K562 (cell line): ENCODE measurements at regions not wholly inside any gene's neighbourhood (a gene's known extent, or its start where the extent isn't known, plus 50 kb on each side); places are given as distances from the start of the nearest gene placed in this dataset.

Experiments used
- ATAC-seq: fragments of 200-7000 bp; cut with Tn5 transposase; 3 replicates; pipeline ENCODE4 v1.9.1; 2020; ENCODE audit warnings: moderate library complexity
- BruUV-seq: library from RNA; stranded (reverse); fragments of 400-500 nt; replicated peaks from 2 replicates; lab custom pipeline; 2021; lab: Mats Ljungman, UMichigan
- CTCF ChIA-PET: fragments of 300-600 bp; formaldehyde crosslinking; extraction: SDS; loops from one replicate; lab custom pipeline; 2021; ENCODE audit warnings: low intra/inter-chr PET ratio; lab: Yijun Ruan, JAX
- POLR2A ChIA-PET: fragments of 300-600, 350-650 bp; sonication (Branson Sonifier 250); formaldehyde crosslinking; extraction: SDS; loops from one replicate; lab custom pipeline; 2021; ENCODE audit warnings: antibody characterized with exemption, inconsistent platforms; lab: Yijun Ruan, JAX
- DNase-seq, 4 experiments: peaks; one replicate each; pipeline versions ENCODE4 v3.0.0 to v3.0.0-alpha.2; 2011 to 2018; ENCODE audit warnings: low spot score in 3 of 4, mixed read lengths in 3 of 4; ENCODE audit errors: extremely low read depth in 1 of 4
- FAIRE-seq: peaks from 2 replicates; lab custom pipeline; 2011; peaks lifted over from hg19 to GRCh38; lab: Jason Lieb, UNC
- H2AFZ ChIP-seq: 2 replicates; pipeline ENCODE4 v1.6.0; 2011; ENCODE audit warnings: low read depth, low read length, control low read depth, inconsistent platforms
- H3K27ac ChIP-seq: fragments of 200-600 bp; 3 replicates; pipeline ENCODE4 v1.8.0; 2011; ENCODE audit warnings: low read depth, mild to moderate bottlenecking, control low read depth, inconsistent platforms, low read length, moderate library complexity, mixed read lengths; ENCODE audit errors: extremely low read depth
- H3K27me3 ChIP-seq, 2 experiments: fragments of 300-600 bp in 1 of 2; 2 replicates in 1 of 2; 3 replicates in 1 of 2; pipeline versions ENCODE4 v1.6.0 to v1.8.0; 2011; ENCODE audit warnings: inconsistent platforms in 2 of 2, low read length in 2 of 2, mild to moderate bottlenecking in 1 of 2, mixed read lengths in 1 of 2, moderate library complexity in 1 of 2; ENCODE audit not compliant: control insufficient read depth in 2 of 2, insufficient read depth in 2 of 2
- H3K36me3 ChIP-seq: fragments of 300-600 bp; 3 replicates; pipeline ENCODE4 v1.8.0; 2011; ENCODE audit warnings: mild to moderate bottlenecking, low read length, inconsistent platforms; ENCODE audit not compliant: control insufficient read depth, insufficient read depth
- H3K4me1 ChIP-seq, 2 experiments: fragments of 200-600 bp in 1 of 2; replicated peaks in 1 of 2; 2 replicates in 1 of 2; 3 replicates in 1 of 2; pipeline versions ENCODE4 v1.5.1 to v1.8.0; 2011; ENCODE audit warnings: inconsistent platforms in 2 of 2, low read length in 2 of 2, mild to moderate bottlenecking in 1 of 2, mixed read lengths in 1 of 2, moderate library complexity in 1 of 2; ENCODE audit not compliant: control insufficient read depth in 2 of 2, insufficient read depth in 2 of 2
- H3K4me2 ChIP-seq: 2 replicates; pipeline ENCODE4 v1.6.1; 2011; ENCODE audit warnings: low read length, control low read depth, inconsistent platforms, mixed read lengths; ENCODE audit not compliant: insufficient read depth
- H3K4me3 ChIP-seq: fragments of 200-600 bp; sonication (generic), shearing (Covaris generic); 2 replicates; pipeline ENCODE4 v1.5.1; 2016; ENCODE audit warnings: control low read depth, inconsistent platforms
- H3K79me2 ChIP-seq: fragments of 200-600 bp; 3 replicates; pipeline ENCODE4 v1.8.0; 2011; ENCODE audit warnings: low read length, inconsistent platforms; ENCODE audit not compliant: control insufficient read depth, insufficient read depth
- H3K9ac ChIP-seq, 2 experiments: 2 replicates each; pipeline versions ENCODE4 v1.6.0 to v1.6.1; 2011; ENCODE audit warnings: low read depth in 2 of 2, low read length in 2 of 2, control low read depth in 1 of 2, inconsistent platforms in 1 of 2, mild to moderate bottlenecking in 1 of 2, mixed read lengths in 1 of 2; ENCODE audit not compliant: insufficient read depth in 1 of 2
- H3K9me1 ChIP-seq: one replicate; pipeline ENCODE4 v1.6.0; 2011; ENCODE audit warnings: inconsistent platforms, mild to moderate bottlenecking, low read length, moderate library complexity; ENCODE audit not compliant: control insufficient read depth, insufficient read depth
- H3K9me3 ChIP-seq: replicated peaks from 2 replicates; pipeline ENCODE4 v1.5.1; 2011; ENCODE audit warnings: low read depth, low read length, inconsistent platforms; ENCODE audit not compliant: control insufficient read depth, insufficient read depth
- H4K20me1 ChIP-seq: replicated peaks from 2 replicates; pipeline ENCODE4 v1.6.1; 2011; ENCODE audit warnings: low read length, inconsistent platforms, mixed read lengths; ENCODE audit not compliant: control insufficient read depth, insufficient read depth
- FOXM1 ChIP-seq, 2 experiments: fragments of 450-650 bp in 1 of 2; sonication (generic) in 1 of 2; formaldehyde crosslinking in 1 of 2; IDR thresholded peaks; 2 replicates each; pipeline versions ENCODE4 v1.6.1 to v1.9.0; 2017 to 2022; ENCODE audit warnings: low read depth in 2 of 2, mild to moderate bottlenecking in 2 of 2, missing genetic modification reagents in 1 of 2, moderate library complexity in 1 of 2
- PTTG1 ChIP-seq: fragments of 450-650 bp; IDR thresholded peaks from 2 replicates; pipeline ENCODE4 v1.6.1; 2016; ENCODE audit warnings: low read depth, mild to moderate bottlenecking, missing genetic modification characterization, missing compliant biosample characterization
- RBM39 ChIP-seq: fragments of 200-400 bp; formaldehyde crosslinking; optimal IDR thresholded peaks from 2 replicates; pipeline ENCODE3; 2018; ENCODE audit warnings: low read depth, low read length
- SMAD1 ChIP-seq: fragments of 150-350 bp; IDR thresholded peaks from 2 replicates; pipeline ENCODE4 v1.6.1; 2014; ENCODE audit warnings: low read length, low read depth; ENCODE audit not compliant: partially characterized antibody
- SRSF3 ChIP-seq: fragments of 200-400 bp; formaldehyde crosslinking; IDR thresholded peaks from 2 replicates; pipeline ENCODE4 v1.6.1; 2016; ENCODE audit warnings: mild to moderate bottlenecking, low read length, moderate library complexity; ENCODE audit not compliant: insufficient read depth
- THRB ChIP-seq: fragments of 450-650 bp; formaldehyde crosslinking; conservative IDR thresholded peaks from 2 replicates; pipeline ENCODE4 v1.4.0; 2022; ENCODE audit warnings: mild to moderate bottlenecking, missing genetic modification characterization
- ZNF316 ChIP-seq: fragments of 450-650 bp; IDR thresholded peaks from 2 replicates; pipeline ENCODE4 v1.6.1; 2016
- ZNF609 ChIP-seq: sonication (generic); formaldehyde crosslinking; IDR thresholded peaks from 2 replicates; pipeline ENCODE4 v1.8.1; 2023; ENCODE audit warnings: missing genetic modification reagents, mild to moderate bottlenecking, borderline replicate concordance
- WGBS: fragments of 100-300 bp; shearing (Covaris generic); methylation state at CpG from one replicate; pipeline ENCODE4 v1.1.6; 2016; ENCODE audit warnings: low coverage, mixed read lengths; ENCODE audit not compliant: insufficient coverage; ENCODE audit errors: missing lambda C conversion rate; 5-methylcytosine and 5-hydroxymethylcytosine counted together
- in situ Hi-C: fragments of 300-500 bp; cut with MboI; formaldehyde crosslinking; loops from 4 replicates; pipeline ENCODE4 v1.15.0; 2018; ENCODE audit warnings: inconsistent platforms, mixed read lengths
- intact Hi-C: fragments of 100-400 bp; cut with micrococcal nuclease; formaldehyde crosslinking; loops from 2 replicates; pipeline ENCODE4 v1.14.2; 2022

- H3K79me2 ChIP-seq: no peaks in the 10 kb centered on the region
- no peaks in the 10 kb centered on the region for H3K9me1 ChIP-seq
- CTCF ChIA-PET: no interaction called here
- BruUV-seq: no TSS peak
- no peak for TF ChIP-seq RBM39
- no peak for TF ChIP-seq PTTG1 (tag)
- TF ChIP-seq ZNF609 (CRISPR knock-in tag): no peak
- no peak for TF ChIP-seq SRSF3
- TF ChIP-seq THRB (CRISPR knock-in tag): no peak
- TF ChIP-seq ZNF316: no peak
- TF ChIP-seq SMAD1: no peak
- TF ChIP-seq FOXM1 (IDR thresholded peaks at IDR 0.05; ENCODE audit: low read depth): no peak
- TF ChIP-seq FOXM1 (CRISPR knock-in tag; IDR thresholded peaks at IDR 0.05; ENCODE audit: low read depth): no peak
- no peaks in the 10 kb centered on the region for H4K20me1 ChIP-seq
- no peak overlapping the region for H3K4me3 ChIP-seq
- H3K27me3 ChIP-seq: no peaks in the 10 kb centered on the region
- in situ Hi-C loops: no loop called here
- ATAC-seq: no peak; the same call in 2 of the 3 replicates
- no peak overlapping the region for H2AFZ ChIP-seq
- H3K9me3 ChIP-seq: no peaks in the 10 kb centered on the region
- H3K36me3 ChIP-seq: no peaks in the 10 kb centered on the region
- WGBS: 15% methylated on average over 3 of the region's 3 CpGs
- intact Hi-C loops: no loop called here
- DNase-seq: no peak
- POLR2A ChIA-PET: no interaction called here
- H3K27ac ChIP-seq: no peak overlapping the region
- H3K9ac ChIP-seq: no peak overlapping the region
- FAIRE-seq: no peak
- 0 out of 5 replicates have a peak, but pooled peaks cover 0 to 2% of the 10 kb centered on the region in 2 experiments for H3K4me1 ChIP-seq
- H3K4me2 ChIP-seq: no peak overlapping the region
Observed at GRCh38 chr2:145792745-145793144, 1272.8 kb upstream of the ZEB2 start.
